Stimulated activated CD8-positive, alpha-beta memory T cell treated with anti-CD3 and anti-CD28 coated beads, Interleukin-2, amount 100 ng/mL, for 48 hours (primary cell): ENCODE measurements at regions not wholly inside any gene's neighbourhood (a gene's known extent, or its start where the extent isn't known, plus 50 kb on each side); places are given as distances from the start of the nearest gene placed in this dataset.
"Not testable (repeated sequence)": the region's sequence is repeated elsewhere in the genome, so short reads cannot be mapped to it uniquely, and the experiment has no call there.

Experiments used
- DNase-seq, 2 donors: peaks; one replicate each; pipeline ENCODE4 v3.0.0-alpha.2; 2020; ENCODE audit warnings: low read depth in 2 of 2

DNA sequence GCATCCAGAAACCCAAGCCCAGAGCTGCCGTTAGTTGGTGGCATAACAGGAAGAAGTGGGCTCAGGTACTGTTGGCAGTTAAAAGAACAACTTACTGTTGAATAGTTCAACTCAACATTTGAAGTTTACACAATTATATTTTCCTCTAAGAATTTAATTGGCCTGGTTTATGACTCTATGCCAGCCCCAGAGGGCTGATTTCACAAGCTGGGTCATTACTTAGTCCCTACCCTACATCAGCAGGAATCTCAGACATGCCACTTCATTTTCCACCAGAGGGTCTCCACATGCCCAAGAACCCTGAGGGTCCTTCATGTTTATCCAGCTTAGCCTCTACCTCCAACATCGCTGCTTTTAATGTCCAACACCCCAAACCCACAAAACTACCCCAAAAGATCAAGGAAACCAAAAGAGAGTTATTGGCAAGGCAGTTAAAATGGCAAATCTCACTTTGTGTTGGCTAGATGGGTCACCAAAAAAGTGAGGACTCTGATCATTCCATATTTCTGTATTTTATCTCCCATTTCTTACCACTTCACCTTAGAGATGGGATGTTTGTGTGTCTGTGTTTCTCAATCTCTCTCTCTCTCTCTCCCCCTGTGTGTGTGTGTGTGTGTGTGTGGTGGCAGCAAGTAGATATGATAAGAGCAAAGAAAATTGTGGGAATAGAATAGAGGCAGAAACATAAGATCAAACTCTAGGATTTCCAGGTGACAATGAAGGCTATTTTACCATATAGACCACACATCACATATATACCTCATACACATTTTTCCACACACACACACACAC is 112.5 kb upstream of the TBX18 start:
- DNase-seq, result no peak

DNA sequence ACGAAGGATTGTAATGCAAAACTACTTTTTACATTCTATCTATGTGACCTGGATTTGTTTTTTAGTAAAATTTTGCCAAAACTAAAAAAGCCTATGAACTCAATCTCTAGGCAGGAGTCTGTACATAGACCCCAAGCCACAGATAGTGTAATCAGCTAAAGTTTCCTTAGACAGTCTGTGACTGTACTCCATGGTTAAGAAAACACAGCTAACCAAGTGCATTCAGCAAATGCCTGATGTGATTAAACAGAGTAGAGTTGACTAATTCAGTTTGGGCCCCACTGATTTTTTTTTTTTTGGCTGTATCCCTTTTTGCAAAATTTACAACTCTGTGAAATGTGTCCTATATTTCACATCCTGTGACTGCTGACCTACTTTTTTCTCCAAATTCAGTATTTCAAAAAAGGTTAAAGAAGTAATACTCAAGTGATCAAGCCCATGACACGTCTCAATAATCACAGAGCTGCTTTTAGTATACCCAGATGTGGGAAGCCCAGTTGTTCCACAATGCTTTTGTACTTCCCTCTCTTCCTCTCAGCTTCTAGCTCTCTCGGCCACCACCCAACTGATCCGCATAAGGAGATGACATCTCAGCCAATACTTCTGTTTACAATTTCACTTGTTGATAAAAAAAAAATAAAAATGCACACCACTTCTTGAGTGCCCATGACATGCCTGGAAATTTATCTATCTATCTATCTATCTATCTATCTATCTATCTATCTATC is 108.8 kb upstream of the TBX18 start:
- no peak for DNase-seq

DNA sequence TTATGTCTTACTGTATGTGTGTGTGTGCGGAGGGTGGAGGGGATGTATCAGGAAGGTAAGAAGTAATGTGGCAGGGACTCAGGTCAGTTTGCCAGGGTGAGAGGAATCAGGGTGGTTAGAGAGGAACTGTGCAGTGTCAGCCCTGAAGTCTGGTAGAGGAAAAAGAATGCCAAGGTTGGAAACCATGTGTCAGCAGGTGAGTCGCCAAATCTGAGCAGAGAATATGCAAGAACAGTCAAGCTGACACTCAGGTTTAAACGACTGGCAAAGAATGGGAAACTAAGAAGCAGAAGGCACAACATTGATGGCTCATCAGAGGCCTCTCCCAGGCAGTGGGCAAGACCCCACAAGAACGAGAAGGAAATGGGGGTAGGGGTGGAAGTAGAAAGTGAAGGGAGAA is 107.5 kb upstream of the TBX18 start:
- no peak for DNase-seq

DNA sequence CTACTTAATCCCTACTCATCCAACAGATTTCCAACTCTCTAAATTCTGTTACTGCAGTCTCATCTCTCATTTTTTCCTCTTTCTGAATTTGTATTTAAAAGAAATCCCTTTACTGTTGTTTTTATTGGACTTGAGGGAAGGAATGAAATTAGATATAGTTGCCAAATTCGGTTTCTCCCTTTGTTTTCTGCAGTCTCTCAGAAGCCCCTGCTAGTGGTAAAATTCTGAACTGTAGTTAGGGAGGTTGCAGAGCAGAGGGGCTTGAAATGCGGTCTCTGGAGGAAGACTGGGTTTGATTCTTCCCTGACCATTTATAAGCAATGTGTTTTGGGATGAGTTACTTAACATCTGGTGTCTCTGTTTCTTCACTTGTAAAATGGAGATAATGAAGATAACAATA is 106.3 kb upstream of the TBX18 start:
- no peak for DNase-seq

DNA sequence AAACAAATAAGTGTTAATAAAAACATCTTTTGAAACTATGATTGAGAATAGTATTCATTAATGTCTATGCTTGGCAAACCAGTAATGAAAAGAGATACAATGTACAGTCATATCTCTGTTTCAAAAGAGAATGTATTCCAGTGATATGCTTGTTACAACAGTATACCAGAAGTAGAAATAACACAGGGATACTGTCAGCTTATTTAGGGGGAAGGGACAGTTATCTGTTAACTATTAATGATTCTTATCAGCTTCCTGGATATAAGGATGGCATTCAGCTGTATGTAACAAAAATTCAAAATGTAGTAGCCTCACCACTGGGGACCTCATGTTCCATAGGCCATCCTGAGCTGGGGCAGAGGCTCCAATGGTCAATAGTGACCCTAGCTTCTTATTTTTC is 103.8 kb upstream of the TBX18 start:
- no peak for DNase-seq

DNA sequence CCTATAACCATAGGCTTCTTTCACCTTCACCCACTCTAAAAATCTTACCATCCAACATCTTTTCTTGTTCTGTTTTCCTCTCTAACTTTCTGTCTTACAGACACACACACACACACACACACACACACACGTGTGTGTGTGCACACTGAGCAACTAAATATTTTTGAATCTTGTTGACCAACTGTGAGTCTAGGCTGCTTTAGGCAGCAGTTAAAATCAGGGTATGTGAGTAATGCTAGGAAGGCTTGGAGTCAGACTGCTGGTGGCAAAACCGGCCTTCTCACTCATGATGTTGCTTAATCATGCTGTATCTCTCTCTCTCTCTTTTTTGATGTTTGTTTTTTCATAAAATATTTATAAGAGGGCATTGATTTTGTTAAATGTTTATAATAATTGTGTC is 103.1 kb upstream of the TBX18 start:
- no peak for DNase-seq

DNA sequence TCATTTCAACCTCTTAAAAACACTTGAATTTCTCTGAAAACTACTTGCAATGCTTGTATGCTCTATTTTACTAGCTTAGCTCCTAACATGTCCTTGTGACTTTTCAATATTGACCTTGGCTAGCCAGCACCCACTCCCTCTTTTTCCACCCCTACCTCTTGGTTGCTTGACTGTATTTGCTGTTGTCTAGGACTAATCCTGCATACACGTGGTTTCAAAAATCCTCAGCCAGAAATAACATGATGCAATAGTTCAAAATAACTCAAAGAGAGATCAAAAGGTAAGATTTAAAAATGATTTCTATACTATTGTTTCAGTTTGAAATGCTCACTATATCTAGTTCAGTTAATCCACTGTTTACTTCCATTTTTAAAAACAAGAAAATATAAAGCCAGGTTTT is 102.3 kb upstream of the TBX18 start:
- no peak for DNase-seq

DNA sequence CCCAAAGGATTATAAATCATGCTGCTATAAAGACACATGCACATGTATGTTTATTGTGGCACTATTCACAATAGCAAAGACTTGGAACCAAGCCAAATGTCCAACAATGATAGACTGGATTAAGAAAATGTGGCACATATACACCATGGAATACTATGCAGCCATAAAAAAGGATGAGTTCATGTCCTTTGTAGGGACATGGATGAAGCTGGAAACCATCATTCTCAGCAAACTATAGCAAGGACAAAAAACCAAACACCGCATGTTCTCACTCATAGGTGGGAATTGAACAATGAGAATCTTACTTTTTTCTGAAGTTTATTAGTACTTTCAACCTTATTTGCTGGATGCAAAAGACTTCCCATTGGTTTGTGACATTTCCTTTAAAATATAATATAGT is 101.0 kb upstream of the TBX18 start:
- DNase-seq, result not testable (repeated sequence)

DNA sequence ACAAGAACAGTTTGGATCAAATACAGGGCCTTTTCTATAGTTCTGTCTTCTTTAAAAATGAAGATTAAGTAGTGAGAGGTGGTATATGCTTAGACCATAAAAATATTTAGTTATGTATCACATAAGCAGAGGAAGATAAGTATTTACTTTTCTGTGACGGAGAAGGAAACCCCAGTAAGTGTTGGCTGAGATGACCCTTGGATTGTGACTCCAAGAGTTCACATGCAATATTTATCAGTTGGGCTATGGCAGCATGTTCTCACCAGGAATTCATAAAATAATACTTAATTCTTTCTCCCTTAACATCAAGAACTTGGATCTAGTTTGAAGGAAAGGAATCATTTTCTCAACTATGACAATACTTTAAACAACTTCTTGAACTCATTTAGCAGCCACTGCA is 98.4 kb upstream of the TBX18 start:
- DNase-seq, result no peak

DNA sequence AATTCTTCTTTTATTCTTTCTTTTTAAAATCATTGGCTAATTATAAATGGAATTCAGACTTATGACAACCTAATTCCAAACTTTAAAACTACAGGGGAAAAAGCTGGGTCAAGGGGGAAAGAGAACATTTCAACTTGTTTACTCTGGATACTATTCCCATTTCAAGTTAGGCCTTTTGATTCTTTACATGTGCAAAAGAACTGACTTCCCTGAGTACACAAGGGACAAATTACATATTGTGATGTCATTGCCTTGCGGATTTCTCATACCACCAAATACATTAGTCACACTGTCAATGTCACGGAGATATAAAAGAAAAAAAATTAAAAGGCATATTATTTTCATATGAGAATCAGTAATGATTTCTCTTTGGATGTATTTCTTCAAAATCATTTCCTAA is 96.5 kb upstream of the TBX18 start:
- DNase-seq, result no peak

DNA sequence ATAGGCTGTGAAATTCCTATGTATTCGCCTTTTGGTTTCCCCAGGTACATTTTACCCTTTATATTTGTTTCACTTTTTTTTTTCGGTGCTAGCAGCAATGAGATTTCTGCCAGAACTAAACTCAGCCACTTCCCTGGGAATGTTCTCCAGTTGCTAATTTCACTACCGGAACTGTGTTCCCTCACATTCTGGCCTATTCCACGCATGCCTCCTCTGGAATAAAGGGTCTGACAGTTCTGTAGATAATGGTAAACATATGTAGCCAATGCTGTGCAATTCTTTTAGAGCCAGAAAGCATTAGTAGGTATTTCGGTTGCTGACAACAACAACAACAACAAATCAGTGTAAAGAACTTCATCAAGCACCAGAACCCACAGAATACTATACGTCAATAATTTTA is 96.1 kb upstream of the TBX18 start:
- DNase-seq, result no peak

DNA sequence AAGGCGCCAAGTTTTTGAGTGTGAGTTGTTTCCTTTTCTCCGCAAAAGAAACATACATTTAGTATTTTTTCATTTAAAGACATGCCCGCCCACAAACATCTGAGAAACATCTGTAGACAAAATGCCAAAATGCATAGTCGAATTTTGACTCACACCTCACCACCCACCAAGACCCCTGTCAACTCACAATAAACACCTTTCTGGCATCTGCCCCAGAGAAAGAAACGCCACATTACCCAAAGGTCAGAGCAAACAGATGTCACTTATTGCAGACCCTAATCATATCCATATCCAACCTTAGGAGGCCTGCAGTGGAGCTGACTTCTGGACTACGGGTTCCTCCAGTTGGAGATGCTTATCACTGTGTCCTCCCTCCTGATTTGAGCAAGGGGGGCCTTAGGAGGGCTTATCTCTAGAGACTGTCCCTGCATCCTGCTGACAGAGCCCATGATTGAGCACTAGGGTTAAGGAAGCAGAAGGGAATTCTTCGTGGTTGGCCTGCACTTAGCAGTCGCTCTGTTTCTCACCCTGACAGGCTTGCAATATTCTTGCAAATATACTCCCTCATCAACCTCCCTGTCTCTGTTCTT is 90.5 kb upstream of the TBX18 start:
- no peak for DNase-seq

DNA sequence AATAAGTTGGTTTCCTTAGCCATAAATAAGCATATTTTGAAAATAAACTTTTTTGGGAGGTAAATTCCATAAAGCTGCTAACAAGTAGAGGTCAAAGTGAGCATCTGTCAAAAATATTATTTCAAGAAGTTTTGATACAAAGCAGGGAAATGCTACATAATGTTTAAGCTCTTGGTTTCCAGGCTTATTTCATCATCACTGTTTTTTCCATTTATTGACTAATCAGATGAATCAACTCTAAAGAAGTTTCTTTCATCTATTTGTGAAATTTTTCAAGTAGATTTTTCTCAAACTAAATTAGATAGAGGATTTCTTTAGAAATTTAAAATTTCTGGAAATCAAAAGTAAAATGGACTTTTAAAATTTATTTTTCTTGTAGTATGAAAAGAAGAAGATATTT is 89.5 kb upstream of the TBX18 start:
- DNase-seq, result no peak

DNA sequence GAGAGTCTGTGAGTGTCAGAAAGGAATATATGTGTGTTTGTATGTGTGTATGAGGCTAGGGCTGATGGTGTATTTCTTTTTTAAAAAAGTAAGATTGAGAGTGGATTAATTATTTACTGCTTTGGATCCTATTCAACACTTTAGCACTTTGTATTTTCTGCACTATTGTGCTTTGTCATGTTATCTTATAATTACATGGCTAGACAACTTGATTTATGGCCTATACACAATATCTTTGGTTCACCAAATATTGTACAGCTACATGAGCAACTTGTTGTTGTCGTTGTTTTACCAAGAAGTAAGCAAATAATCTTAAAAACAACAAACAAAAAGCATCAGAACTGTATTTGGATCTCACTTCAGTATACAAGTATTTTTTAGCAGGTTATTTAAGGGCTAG is 84.6 kb upstream of the TBX18 start:
- no peak for DNase-seq

DNA sequence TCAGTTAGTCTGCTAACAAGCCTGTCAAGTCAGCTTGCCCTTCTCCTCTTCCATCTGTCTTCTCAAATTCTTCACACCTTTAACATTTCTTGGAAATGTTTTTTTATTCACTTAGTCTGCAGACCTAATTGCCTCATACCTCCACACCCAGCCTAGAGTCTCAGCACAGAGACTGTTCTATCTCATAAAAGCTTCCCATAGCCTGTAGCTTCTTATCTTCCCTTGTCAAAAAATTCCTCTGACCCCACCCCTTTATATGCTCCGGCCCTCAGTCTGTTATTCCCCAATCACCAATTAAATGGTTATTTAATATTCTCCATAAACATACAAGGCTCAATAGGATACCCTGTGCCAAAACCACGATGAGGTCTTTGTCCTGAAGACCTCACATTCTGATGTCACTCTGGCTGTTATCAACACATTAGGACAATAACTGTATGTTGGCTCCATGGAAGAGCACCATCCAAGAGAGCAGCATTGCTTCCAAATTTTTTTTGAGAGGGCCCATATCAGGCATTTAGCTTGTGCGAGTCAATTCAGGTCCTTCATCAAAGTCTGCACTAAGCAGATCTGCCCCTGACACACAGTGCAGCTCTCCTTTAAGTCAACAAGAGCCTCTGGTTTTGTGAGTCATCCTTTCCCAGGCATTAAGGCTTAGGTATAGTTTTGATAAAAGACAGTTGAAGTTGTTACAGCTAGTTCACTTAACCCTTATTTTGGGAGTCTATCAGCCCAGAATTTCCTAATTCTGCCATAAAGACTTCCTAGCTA is 83.2 kb upstream of the TBX18 start:
- no peak for DNase-seq

DNA sequence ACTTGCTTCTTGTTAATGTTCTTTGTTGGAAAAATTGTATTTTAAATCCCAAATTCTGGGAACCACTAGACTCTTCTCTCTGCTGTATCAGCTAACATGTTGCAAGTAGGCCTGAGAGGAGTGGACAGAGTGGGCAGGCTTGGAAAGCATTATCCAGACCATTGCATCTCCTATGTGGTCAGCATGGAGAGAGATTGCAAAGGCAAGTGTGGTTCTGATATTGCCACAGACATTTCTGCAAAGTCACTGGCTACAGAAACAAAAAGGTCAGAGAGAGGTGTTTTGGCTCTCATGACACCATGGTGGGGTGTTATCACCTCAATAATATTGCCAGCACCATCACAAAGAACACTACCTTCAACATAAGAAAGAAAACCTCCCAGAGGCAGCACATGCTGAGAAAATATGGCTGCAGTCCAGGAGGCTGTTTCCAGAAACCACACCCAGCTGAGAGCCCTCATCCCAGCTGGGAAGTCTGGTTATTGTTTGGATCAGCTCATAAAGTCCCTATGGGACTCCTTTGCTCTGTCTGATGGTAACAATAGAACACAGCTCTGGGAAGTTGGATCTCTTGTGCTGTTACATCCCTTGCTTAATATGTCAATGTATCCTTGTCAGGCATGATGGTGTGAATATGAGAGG is 78.2 kb upstream of the TBX18 start:
- DNase-seq, result no peak

DNA sequence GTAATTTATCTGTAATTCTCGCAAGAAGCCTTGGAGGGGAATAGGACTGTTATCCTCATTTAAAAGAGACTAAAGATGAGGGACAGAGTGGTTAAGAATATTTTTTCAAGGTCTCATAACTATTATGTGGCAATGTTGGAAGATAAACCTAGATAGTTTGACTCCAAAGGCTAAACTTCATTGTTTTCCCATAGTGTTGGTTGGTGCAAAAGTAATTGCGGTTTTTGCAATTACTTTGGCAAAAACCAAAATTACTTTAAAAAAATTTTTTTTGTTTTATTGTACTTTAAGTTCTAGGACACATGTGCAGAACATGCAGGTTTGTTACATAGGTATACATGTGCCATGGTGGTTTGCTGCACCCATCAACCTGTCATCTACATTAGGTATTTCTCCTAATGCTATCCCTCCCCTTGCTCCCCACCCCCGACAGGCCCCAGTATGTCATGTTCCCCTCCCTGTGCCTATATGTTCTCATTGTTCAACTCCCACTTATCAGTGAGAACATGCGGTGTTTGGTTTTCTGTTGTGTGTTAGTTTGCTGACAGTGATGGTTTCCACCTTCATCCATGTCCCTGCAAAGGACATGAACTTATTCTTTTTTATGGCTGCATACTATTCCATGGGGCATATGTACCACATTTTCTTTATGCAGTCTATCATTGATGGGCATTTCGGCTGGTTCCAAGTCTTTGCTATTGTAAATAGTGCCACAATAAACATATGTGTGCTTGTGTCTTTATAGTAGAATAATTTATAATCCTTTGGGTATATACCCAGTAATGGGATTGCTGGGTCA is 72.9 kb upstream of the TBX18 start:
- not testable (repeated sequence) for DNase-seq

DNA sequence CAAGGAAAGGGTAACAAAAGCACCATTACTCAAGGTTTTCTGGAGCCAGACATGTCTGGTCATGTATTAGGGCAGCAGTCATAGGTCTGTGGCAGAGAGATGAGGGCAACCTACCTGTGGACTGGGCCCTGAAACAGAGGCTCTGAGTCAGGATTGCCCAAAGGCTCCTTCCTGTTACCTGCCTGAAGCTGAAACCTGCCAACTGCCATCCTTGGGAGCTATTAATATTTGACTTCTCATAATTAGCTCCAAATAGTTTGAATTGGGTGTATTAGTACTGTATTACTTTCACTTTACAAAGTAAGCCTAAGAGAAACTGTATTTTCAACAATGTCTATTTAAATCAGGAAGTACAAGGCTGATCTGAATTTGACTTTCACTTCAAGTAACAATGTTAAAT is 72.0 kb upstream of the TBX18 start:
- no peak for DNase-seq

DNA sequence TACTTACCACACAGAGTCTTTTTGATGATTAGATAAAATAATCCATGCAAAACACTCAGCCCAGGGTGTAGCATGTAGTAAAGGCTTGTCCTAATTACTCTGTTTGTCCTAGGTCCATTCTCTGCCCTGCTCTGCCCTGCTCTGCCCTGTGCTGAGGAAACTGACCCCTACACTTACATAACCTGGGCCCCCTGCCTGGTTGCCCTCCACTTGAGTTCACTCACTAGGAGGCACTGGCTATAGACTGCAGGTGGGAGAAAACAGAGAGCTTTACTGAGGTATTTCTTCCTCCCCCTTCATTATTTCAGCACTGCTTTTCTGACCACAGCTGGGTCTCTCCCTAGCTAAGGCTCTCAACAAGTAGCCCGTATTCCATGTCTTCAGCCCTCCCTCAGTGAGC is 70.9 kb upstream of the TBX18 start:
- DNase-seq, result no peak

DNA sequence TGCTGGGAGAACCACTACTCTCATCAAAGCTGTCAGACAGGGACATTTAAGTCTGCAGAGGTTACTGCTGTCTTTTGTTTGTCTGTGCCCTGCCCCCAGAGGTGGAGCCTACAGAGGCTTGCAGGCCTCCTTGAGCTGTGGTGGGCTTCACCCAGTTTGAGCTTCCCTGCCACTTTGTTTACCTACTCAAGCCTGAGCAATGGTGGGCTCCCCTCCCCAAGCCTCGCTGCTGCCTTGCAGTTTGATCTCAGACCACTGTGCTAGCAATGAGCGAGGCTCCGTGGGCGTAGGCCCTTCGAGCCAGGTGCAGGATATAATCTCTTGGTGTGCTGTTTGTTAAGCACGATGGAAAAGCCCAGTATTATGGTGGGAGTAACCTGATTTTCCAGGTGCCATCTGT is 67.5 kb upstream of the TBX18 start:
- not testable (repeated sequence) for DNase-seq

DNA sequence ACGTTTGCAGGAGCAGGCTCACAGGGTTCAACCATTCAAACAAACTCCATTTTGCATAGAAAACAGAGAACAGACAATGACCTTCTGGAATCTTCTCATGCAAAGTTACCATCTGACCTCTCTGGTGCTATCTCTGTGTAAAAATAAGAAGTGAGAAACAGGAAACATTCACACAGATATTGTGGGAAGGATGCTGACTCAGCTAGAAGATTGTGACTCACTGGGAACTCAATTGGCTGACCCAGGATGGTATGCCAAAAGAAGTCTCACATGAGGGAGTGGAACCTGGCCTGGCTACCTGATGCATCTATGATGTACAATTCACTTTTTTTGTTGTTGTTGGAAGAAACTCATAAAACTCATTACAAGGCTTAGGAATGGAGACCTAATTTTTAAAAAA is 61.1 kb upstream of the TBX18 start:
- no peak for DNase-seq
